GM12873 (cell line): ENCODE measurements at regions not wholly inside any gene's neighbourhood (a gene's known extent, or its start where the extent isn't known, plus 50 kb on each side); places are given as distances from the start of the nearest gene placed in this dataset.

Experiments
- CTCF ChIP-seq: IDR thresholded peaks from 2 replicates; pipeline ENCODE4 v1.5.1; 2012; ENCODE audit warnings: low read depth, mild to moderate bottlenecking, moderate library complexity, low read length, control low read depth; ENCODE audit not compliant: insufficient read depth; ENCODE audit errors: missing control alignments

DNA sequence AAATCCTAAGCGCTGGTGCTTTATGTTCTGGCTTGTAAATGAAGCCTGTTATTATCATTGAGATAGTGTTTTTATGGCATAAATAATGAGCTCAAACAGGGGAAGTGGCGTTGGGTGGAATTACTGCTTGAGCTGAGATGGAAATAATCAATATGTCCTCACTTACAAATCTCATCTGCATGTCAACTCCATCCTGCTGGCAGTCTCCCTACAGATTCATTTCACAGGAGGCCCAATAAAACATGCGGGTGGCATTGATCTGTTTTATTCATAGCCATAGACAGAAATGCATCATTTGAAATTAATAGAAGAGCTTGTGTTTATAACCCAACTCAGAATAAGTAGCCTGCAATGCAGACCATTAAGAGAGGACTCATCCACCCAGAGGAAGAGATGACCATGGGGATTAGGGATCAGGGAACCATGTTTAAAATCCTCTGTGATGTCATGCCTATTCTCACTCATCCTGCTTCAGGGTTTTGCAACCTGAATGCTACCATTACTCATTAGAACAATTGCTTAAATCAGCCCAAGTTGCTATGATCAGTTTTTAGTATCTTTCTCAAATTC is 680.4 kb downstream of the TLR4 start:
- no peak for TF ChIP-seq CTCF

- no peak for TF ChIP-seq CTCF
These were observed 691.2 kb downstream of the TLR4 start for GRCh38 chr9:118395415-118395814.

GRCh38 chr9:118401546-118401945 is 697.3 kb downstream of the TLR4 start:
- no peak for TF ChIP-seq CTCF

DNA sequence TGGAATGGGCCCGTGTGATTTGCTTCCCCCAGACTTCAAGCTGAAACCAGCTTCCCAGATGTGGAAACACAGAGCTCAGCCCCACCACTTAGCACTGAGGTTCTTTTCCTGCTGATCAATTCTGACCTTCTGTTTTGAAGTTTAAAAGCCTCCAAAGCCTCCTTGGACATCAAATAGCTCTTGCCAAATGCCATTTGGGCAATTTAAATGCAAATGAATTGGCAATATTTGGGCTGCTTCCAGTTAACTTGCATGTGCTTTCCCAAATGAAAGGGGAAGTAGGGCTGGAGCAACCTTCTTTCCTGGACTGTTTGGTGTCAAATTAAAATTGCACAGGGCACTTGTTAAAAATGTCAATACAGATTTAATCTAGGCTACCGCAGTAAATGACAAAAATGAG is 710.5 kb downstream of the TLR4 start:
- TF ChIP-seq CTCF, result no peak

DNA sequence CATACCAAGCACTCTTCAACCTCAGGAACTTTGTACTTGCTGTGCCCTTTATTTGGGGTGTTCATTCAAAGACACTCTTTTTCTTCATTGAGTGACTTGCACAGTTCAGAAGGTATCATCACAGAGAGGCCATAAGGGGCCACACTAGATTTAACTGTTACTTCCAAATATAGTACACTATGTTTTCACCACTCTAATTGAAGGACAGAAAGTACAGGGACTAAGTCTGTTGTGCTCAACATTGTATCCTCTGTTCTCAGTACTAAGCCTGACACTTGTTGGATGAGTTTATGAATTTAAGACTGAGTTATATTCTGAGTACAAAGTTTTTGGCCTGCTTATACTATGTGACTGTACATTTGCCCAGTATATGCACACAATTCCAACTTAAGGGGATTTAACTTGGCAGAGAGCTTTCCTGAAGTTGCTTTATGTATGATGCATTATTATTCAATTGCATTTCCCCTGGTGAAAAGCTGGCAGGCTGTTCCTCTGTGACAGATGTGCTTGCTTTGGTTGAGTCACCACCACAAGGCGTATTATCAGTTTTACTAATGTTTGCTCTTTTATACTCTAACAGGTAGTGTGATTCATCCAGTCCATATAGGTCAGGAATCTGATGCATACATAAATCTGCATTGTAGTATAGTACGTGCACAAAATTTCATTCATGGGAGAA is 714.8 kb downstream of the TLR4 start:
- TF ChIP-seq CTCF, result no peak

DNA sequence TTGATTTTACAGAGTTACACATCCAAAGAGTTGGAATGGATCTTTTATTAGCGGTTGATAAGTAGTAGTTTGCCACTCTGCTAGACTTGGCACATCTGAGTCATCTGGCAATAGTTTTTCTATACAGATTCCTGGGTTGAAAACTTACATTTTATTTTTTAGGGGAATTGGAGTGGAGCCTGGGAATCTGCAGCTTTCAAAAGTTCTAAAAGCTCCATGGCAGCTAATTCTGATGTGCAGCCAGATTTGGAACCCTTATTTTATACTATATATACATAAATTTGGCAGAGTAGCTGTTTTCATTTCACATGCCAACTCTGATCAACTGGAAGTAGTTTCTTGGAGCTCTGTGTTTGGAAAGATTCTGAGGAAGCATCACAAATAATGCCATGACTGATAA is 715.5 kb downstream of the TLR4 start:
- no peak for TF ChIP-seq CTCF

DNA sequence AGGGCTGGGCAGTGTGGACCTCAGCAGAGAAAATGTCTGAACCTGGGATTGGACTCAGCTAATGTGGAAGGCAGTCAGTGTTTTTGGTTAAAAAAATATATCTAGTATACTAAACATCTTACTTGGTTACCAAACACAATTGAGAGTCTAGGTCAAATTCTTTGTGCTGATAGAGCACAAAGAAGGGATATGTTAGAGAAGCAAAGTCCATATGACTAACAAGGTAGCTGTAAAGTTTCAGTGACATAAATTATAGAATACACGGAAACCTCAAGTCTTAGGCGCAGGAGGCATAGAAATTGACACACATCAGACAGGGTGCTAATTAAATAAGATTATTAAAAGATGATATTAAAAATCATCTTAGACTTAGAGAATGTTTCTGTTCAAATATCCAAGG is 718.3 kb downstream of the TLR4 start:
- no peak for TF ChIP-seq CTCF
